ENCODE measurements at regions not wholly inside any gene's neighbourhood (a gene's known extent, or its start where the extent isn't known, plus 50 kb on each side); places are given as distances from the start of the nearest gene placed in this dataset.
"Not testable (repeated sequence)": the region's sequence is repeated elsewhere in the genome, so short reads cannot be mapped to it uniquely, and the experiment has no call there.

DNA sequence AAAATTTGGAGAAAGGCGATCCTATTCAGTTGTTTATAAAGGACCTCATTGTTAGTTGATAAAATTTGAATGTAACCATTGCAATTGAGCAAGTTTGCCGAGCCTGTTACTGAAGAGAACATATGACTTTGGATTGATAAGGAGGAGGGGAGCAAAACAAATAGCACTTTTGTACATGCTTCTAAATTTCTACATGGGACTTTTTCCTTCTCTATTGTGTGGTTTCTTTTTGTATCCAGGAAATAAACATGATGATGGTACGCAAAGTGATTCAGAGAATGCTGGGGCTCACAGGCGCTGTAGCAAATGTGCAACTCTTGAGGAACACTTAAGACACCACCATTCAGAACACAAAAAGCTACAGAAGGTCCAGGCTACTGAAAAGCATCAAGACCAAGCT lies 140.2 kb upstream of the PRSS12 start:
- not testable (repeated sequence) for H3K4me3 ChIP-seq (ENCODE audit: low read length); H3K4me1 ChIP-seq (ENCODE audit: low read length); H3K9me3 ChIP-seq (replicated peaks; ENCODE audit: insufficient read depth, low read length); H3K79me2 ChIP-seq (ENCODE audit: low read length); H2AFZ ChIP-seq (ENCODE audit: low read length); H3K4me2 ChIP-seq (ENCODE audit: low read depth, low read length); H3K36me3 ChIP-seq (replicated peaks; ENCODE audit: insufficient read depth, low read length); H3K27ac ChIP-seq (ENCODE audit: low read length); H3K9ac ChIP-seq (ENCODE audit: low read length); H3F3A ChIP-seq (ENCODE audit: insufficient read depth, low read length); H3K27me3 ChIP-seq (replicated peaks; ENCODE audit: insufficient read depth, low read length); H3K9me2 ChIP-seq (replicated peaks; ENCODE audit: insufficient read depth, low read length); DNase-seq; H4K20me1 ChIP-seq (ENCODE audit: insufficient read depth, low read length)

DNA sequence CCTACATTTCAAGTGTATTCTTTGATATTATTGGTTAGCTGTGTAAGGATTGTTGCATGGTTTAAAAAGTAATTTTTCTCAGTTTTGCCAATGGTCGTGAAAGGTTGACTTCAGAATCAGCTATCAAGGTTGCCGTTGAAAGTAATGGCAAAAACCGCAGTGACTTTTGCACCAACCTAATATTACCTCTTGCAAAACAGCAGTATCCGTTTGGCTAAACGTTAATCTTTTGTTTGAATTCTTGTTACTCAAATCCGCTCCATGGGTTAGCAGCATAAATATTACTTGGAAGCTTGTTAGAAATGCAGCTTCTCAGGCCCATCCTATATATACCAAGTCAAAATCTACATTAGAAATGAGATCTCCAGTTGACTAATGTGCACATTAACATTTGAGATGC lies 141.6 kb upstream of the PRSS12 start:
- not testable (repeated sequence) for H3F3A ChIP-seq (ENCODE audit: insufficient read depth, low read length); H2AFZ ChIP-seq (ENCODE audit: low read length); H3K27ac ChIP-seq (ENCODE audit: low read length); H4K20me1 ChIP-seq (ENCODE audit: insufficient read depth, low read length); H3K36me3 ChIP-seq (replicated peaks; ENCODE audit: insufficient read depth, low read length); H3K4me3 ChIP-seq (ENCODE audit: low read length); H3K4me1 ChIP-seq (ENCODE audit: low read length); H3K4me2 ChIP-seq (ENCODE audit: low read depth, low read length); DNase-seq; H3K9me2 ChIP-seq (replicated peaks; ENCODE audit: insufficient read depth, low read length); H3K9me3 ChIP-seq (replicated peaks; ENCODE audit: insufficient read depth, low read length); H3K79me2 ChIP-seq (ENCODE audit: low read length); H3K27me3 ChIP-seq (replicated peaks; ENCODE audit: insufficient read depth, low read length); H3K9ac ChIP-seq (ENCODE audit: low read length)

DNA sequence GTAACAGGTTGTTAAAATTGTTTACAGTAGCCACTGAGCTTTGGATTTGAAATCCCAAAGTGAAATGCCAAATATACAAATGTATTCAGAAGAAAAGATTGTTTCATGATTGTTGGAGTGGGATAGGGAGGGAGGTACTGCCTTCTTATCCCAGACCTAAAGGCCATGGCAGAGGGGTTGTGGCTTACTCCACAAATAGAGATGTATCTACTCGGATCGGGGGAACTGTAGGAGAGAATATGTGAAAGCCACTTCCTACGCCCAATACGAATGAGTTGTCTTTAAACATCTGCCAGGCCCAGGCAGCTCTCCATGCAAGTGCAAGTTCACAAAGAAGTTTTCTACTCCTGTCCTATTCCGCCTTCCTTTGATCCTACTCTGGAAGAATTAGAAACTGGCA lies 150.2 kb upstream of the PRSS12 start:
- not testable (repeated sequence) for H3K4me1 ChIP-seq (ENCODE audit: low read length); H4K20me1 ChIP-seq (ENCODE audit: insufficient read depth, low read length); H3K9me2 ChIP-seq (replicated peaks; ENCODE audit: insufficient read depth, low read length); H3F3A ChIP-seq (ENCODE audit: insufficient read depth, low read length); H2AFZ ChIP-seq (ENCODE audit: low read length); H3K4me2 ChIP-seq (ENCODE audit: low read depth, low read length); DNase-seq; H3K36me3 ChIP-seq (replicated peaks; ENCODE audit: insufficient read depth, low read length); H3K27me3 ChIP-seq (replicated peaks; ENCODE audit: insufficient read depth, low read length); H3K27ac ChIP-seq (ENCODE audit: low read length); H3K4me3 ChIP-seq (ENCODE audit: low read length); H3K9ac ChIP-seq (ENCODE audit: low read length); H3K9me3 ChIP-seq (replicated peaks; ENCODE audit: insufficient read depth, low read length); H3K79me2 ChIP-seq (ENCODE audit: low read length)

DNA sequence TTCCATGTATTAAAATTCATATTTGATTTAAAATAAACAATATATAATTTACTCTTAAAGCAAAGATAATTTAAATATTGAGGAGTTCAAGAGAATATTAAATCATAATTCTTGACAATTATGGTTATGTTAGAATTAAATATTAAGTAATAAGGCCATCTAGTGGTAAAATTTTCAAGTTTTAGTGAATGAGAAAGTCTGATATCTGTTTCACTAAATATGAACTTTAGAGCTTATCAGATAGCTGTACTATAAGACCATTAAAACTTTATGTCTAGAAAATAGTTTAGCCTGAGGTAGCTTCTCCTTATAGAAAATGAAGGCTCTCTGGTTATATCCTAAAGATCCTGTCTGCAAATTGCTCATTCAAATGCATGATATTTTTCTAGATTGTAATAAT lies 152.1 kb upstream of the PRSS12 start:
- H3K4me2 ChIP-seq (ENCODE audit: low read depth, low read length); H3K4me3 ChIP-seq (ENCODE audit: low read length); H3K27me3 ChIP-seq (replicated peaks; ENCODE audit: insufficient read depth, low read length): not testable (repeated sequence)

DNA sequence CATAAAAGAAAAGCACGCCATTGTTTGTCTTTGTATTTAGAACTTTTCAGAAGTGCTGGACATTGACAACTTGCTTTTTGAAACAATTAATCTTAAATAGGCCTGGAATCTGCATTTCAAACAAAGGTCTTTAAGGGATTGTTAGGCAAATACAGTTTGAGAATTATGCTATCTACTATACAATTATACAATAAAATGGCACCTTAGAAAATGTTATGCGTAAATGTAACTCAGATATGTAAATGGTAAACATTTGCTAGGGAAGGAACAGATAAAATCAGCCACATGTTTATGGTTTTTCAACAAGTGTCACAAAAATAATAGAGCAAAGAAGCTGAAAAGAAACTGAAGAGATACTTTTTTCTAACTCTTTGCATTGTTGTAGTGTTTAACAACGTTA lies 152.7 kb upstream of the PRSS12 start:
- not testable (repeated sequence) for H3K4me1 ChIP-seq (ENCODE audit: low read length); H3K27ac ChIP-seq (ENCODE audit: low read length); H3F3A ChIP-seq (ENCODE audit: insufficient read depth, low read length); H3K9me3 ChIP-seq (replicated peaks; ENCODE audit: insufficient read depth, low read length); H3K36me3 ChIP-seq (replicated peaks; ENCODE audit: insufficient read depth, low read length); H3K9me2 ChIP-seq (replicated peaks; ENCODE audit: insufficient read depth, low read length); H3K79me2 ChIP-seq (ENCODE audit: low read length); H3K4me3 ChIP-seq (ENCODE audit: low read length); H3K9ac ChIP-seq (ENCODE audit: low read length); H4K20me1 ChIP-seq (ENCODE audit: insufficient read depth, low read length); H3K4me2 ChIP-seq (ENCODE audit: low read depth, low read length); H3K27me3 ChIP-seq (replicated peaks; ENCODE audit: insufficient read depth, low read length); H2AFZ ChIP-seq (ENCODE audit: low read length); DNase-seq

More for the DNA sequence above, 152.1 kb upstream of the PRSS12 start:
- not testable (repeated sequence) for H4K20me1 ChIP-seq (ENCODE audit: insufficient read depth, low read length); H3K36me3 ChIP-seq (replicated peaks; ENCODE audit: insufficient read depth, low read length); H2AFZ ChIP-seq (ENCODE audit: low read length); H3K4me1 ChIP-seq (ENCODE audit: low read length); H3K9ac ChIP-seq (ENCODE audit: low read length); H3K9me2 ChIP-seq (replicated peaks; ENCODE audit: insufficient read depth, low read length); H3K9me3 ChIP-seq (replicated peaks; ENCODE audit: insufficient read depth, low read length); H3K27ac ChIP-seq (ENCODE audit: low read length); H3F3A ChIP-seq (ENCODE audit: insufficient read depth, low read length); H3K79me2 ChIP-seq (ENCODE audit: low read length)
- DNase-seq, result peak; percentile 25

DNA sequence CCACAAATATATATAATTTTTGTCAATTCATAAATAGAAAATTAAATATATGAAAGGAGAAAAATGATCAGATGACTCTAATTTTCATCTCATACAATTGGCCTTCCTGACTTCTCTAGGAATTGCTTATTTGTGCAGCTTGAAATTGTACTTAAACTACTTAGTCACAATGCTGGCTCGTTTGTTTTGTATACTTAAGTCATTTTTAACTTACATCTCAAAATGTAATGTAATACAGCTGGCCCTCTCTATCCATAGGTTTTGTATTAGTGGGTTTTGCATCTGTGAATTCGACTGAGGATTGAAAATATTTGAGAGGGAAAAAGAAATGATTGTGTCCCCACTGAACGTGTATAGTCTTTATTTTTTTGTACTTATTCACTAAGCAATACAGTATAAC lies 160.1 kb upstream of the PRSS12 start:
- H2AFZ ChIP-seq (ENCODE audit: low read length); H3K4me3 ChIP-seq (ENCODE audit: low read length); DNase-seq; H3K4me1 ChIP-seq (ENCODE audit: low read length); H3K27me3 ChIP-seq (replicated peaks; ENCODE audit: insufficient read depth, low read length); H3K9ac ChIP-seq (ENCODE audit: low read length); H3K27ac ChIP-seq (ENCODE audit: low read length); H3K4me2 ChIP-seq (ENCODE audit: low read depth, low read length); H3K79me2 ChIP-seq (ENCODE audit: low read length); H3K36me3 ChIP-seq (replicated peaks; ENCODE audit: insufficient read depth, low read length); H3K9me3 ChIP-seq (replicated peaks; ENCODE audit: insufficient read depth, low read length); H4K20me1 ChIP-seq (ENCODE audit: insufficient read depth, low read length); H3K9me2 ChIP-seq (replicated peaks; ENCODE audit: insufficient read depth, low read length); H3F3A ChIP-seq (ENCODE audit: insufficient read depth, low read length): not testable (repeated sequence)

DNA sequence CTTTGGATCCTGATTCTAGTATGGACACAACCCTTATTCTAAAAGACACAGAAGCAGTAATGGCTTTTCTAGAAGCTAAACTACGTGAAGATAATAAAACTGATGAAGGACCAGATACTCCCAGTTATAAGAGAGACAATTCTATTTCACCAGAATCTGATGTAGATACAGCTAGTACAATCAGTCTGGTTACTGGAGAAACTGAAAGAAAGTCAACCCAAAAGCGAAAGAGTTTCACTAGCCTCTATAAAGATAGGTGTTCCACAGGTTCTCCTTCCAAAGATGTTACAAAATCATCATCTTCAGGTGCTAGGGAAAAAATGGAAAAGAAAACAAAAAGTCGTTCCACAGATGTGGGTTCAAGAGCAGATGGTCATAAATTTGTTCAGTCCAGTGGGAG lies 161.5 kb upstream of the PRSS12 start:
- not testable (repeated sequence) for H3K9me2 ChIP-seq (replicated peaks; ENCODE audit: insufficient read depth, low read length); H3K79me2 ChIP-seq (ENCODE audit: low read length); H2AFZ ChIP-seq (ENCODE audit: low read length); H3K36me3 ChIP-seq (replicated peaks; ENCODE audit: insufficient read depth, low read length); H3K27ac ChIP-seq (ENCODE audit: low read length); H3F3A ChIP-seq (ENCODE audit: insufficient read depth, low read length); DNase-seq; H3K4me1 ChIP-seq (ENCODE audit: low read length); H3K27me3 ChIP-seq (replicated peaks; ENCODE audit: insufficient read depth, low read length); H3K4me3 ChIP-seq (ENCODE audit: low read length); H4K20me1 ChIP-seq (ENCODE audit: insufficient read depth, low read length); H3K9ac ChIP-seq (ENCODE audit: low read length); H3K9me3 ChIP-seq (replicated peaks; ENCODE audit: insufficient read depth, low read length); H3K4me2 ChIP-seq (ENCODE audit: low read depth, low read length)

DNA sequence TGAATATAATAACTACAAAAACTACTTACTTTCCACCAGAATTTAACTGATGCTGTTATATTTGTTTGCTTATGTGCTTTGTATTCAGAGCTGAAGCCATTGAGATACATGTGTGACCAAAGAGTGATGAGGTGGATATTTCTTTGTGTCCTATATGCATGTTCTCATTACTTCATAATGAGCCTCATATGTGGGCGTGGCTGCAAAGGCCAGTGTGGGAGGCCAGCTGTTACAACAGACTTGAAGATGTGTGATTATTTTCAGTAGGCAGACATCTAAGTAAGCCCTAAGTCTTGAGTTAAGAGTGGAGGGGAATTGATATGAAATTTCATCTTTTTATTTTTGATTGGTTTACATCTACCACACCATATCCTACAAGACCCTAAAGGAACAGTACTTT lies 163.3 kb upstream of the PRSS12 start:
- H3K79me2 ChIP-seq (ENCODE audit: low read length); H3K9me3 ChIP-seq (replicated peaks; ENCODE audit: insufficient read depth, low read length); H4K20me1 ChIP-seq (ENCODE audit: insufficient read depth, low read length); DNase-seq; H3K4me2 ChIP-seq (ENCODE audit: low read depth, low read length); H3K9me2 ChIP-seq (replicated peaks; ENCODE audit: insufficient read depth, low read length); H3K4me3 ChIP-seq (ENCODE audit: low read length); H3K9ac ChIP-seq (ENCODE audit: low read length); H3K27me3 ChIP-seq (replicated peaks; ENCODE audit: insufficient read depth, low read length); H3K27ac ChIP-seq (ENCODE audit: low read length); H3F3A ChIP-seq (ENCODE audit: insufficient read depth, low read length); H3K36me3 ChIP-seq (replicated peaks; ENCODE audit: insufficient read depth, low read length); H2AFZ ChIP-seq (ENCODE audit: low read length); H3K4me1 ChIP-seq (ENCODE audit: low read length): not testable (repeated sequence)
